AG09319 (cell line): ENCODE measurements at regions not wholly inside any gene's neighbourhood (a gene's known extent, or its start where the extent isn't known, plus 50 kb on each side); places are given as distances from the start of the nearest gene placed in this dataset.
A peak's percentile ranks its signal among the peaks of the same experiment; 100 is the strongest.

ENCODE experiments used
- DNase-seq: peaks from one replicate; pipeline ENCODE4 v3.0.0-alpha.2; 2010; ENCODE audit warnings: low read depth; ENCODE audit errors: extremely low read depth
- TF ChIP-seq, protein P1 (sequence below): IDR thresholded peaks from 2 replicates; pipeline ENCODE4 v1.5.1; 2011; ENCODE audit warnings: low read depth, mild to moderate bottlenecking, inconsistent platforms, low read length, moderate library complexity

DNA sequence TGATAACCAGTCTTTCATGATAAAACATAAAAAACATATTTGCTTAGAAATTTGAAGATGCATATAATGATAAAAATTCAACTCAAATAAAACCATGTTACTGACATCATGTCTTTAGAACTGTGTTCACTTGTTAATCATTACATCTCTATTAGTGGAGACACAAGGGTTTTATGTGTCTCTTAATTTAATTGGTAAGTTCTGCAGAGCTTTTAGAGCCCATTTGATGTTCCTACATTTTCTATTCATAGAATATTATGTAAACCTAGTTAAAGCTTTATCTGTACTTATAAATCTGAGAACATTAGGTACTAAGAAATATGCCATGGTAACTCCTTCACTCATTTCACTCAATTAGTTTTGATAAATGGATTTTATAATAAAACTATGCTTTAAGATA, 285.4 kb downstream of the SLCO4C1 start:
- TF ChIP-seq, protein P1, sequence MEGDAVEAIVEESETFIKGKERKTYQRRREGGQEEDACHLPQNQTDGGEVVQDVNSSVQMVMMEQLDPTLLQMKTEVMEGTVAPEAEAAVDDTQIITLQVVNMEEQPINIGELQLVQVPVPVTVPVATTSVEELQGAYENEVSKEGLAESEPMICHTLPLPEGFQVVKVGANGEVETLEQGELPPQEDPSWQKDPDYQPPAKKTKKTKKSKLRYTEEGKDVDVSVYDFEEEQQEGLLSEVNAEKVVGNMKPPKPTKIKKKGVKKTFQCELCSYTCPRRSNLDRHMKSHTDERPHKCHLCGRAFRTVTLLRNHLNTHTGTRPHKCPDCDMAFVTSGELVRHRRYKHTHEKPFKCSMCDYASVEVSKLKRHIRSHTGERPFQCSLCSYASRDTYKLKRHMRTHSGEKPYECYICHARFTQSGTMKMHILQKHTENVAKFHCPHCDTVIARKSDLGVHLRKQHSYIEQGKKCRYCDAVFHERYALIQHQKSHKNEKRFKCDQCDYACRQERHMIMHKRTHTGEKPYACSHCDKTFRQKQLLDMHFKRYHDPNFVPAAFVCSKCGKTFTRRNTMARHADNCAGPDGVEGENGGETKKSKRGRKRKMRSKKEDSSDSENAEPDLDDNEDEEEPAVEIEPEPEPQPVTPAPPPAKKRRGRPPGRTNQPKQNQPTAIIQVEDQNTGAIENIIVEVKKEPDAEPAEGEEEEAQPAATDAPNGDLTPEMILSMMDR, result no peak
- no peak for DNase-seq

DNA sequence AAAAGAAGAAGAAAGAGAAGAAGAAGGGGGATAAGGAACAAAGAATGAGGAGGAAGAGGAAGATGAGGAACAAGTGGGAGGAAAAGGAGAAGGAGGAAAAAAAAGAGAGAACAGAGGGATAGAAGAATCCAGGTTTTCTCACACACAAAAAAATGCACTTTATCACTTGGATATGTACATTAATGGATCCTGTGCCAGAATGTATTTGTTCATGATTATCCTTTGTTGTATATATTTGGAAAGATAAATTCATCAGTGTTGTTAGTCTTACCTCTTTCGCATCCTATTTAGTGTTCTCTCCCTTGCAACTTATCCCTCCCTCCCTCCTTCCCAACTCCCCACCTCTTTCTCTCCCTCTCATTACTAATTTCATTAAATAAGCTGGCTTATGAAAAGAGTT, 298.8 kb downstream of the SLCO4C1 start:
- TF ChIP-seq, protein P1, result no peak
- DNase-seq, result no peak

DNA sequence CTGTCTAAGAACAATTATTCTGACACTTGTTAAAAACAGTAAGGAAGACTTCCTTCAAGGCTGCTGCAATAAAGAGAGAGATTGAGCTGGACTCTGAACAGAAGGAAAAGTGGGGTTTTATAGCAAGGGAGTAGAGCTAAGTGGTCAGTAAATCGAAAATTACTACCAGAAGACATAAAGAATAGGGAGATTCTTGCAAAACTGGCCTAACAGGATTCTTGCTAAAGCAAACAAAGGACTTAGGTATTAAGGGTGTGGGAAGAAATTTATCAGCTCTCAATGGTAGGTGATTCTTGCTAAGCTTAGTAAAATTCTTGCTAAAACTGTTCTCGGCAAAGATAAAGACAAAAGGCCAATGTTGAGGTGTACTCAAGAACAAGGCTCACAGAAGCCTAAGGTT, 300.5 kb downstream of the SLCO4C1 start:
- TF ChIP-seq, protein P1, result no peak
- no peak for DNase-seq

DNA sequence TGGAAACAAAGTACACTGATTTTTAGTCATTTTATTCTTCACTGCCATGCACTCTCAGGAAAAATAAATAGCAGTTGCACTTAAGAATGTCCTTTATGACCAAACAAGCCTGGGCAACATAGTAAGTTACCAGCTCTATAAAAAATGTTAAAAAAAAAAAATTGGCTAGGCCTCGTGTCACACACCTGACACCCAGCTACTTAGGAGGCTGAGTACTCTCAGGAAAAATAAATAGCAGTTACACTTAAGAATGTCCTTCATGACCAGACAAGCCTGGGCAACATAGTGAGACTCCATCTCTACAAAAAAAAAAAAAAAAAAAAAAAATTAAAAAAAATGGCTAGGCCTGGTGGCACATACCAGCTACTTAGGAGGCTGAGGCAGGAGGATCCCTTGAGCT, 304.6 kb downstream of the SLCO4C1 start:
- DNase-seq, result no peak
- TF ChIP-seq, protein P1, result no peak

DNA sequence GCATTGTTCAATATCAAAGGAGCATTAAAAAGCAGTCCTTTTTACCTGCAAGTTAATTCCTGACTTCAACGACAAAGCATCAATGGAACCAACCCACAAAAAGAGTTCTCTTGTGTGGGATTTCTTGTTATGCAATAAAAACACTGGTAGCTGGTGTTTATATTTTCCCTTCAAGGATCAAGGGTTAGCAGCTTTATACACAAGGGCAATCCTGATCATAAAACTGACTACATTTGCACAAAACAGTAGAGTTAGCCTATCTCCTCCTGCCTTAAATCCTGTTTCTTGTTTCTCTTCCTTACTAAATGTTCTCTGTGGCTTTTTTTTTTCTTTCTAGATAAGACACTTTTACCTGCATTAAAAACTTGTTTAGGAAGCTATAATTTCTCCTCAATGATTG, 306.4 kb downstream of the SLCO4C1 start:
- TF ChIP-seq, protein P1, result no peak
- no peak for DNase-seq

DNA sequence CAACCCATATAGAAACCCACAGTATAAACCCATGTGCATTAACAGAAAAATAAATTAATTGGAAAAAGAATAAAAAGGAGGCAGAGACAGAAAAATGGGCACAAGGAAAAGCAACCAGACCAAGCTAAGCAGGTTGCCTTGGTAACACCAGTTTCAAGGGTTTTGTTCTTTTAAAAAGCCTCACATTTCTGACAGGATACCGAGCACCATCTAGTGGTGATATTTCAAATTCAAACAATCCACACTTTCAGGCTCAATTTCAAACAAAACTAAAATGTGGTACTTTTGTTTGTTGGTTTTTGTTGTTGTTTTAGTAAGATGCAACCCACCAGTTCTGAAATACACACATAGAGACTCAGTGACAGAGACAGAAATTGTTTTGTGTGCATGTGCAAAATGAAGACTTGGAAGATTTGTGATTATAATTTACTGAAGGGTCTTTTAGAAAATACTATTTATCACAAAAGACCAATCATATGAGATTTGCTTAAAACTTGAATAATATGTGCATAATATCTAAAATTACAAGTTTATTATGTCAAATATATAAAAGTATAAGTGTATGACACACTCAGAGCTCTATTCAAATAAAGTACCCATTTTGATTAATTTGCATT, 318.2 kb downstream of the SLCO4C1 start:
- no peak for DNase-seq
- TF ChIP-seq, protein P1, result peak; percentile 34

DNA sequence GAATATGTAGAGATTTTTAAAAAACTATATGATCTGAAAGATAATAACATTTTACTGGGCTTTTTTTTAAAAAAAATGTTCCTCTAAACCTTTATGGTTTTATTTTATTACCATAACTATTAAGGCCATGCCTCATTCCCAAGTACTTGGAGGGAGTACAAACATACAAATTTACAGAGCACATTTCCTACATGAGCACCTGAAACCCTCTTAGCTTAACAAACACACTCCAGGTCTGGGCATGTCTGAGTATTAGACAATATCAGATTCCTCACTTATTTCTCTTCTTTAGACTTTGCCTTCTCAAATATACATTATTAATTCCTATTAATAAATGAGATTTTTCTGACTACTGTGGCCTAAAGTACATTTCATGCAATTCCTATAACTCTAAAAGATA, 319.2 kb downstream of the SLCO4C1 start:
- TF ChIP-seq, protein P1, result no peak
- no peak for DNase-seq
